HG03342 (cell line): ENCODE measurements at regions not wholly inside any gene's neighbourhood (a gene's known extent, or its start where the extent isn't known, plus 50 kb on each side); places are given as distances from the start of the nearest gene placed in this dataset.
"Not testable (repeated sequence)": the region's sequence is repeated elsewhere in the genome, so short reads cannot be mapped to it uniquely, and the experiment has no call there.

ENCODE experiments used
- ATAC-seq: cut with Tn5 transposase; IDR thresholded peaks from one replicate; pipeline ENCODE4 v1.9.1; 2021; ENCODE audit warnings: mild to moderate bottlenecking, moderate library complexity; ENCODE audit not compliant: unreplicated experiment

- ATAC-seq, result no peak
Measured at GRCh38 chr2:17258861-17259260, 259.4 kb downstream of the RAD51AP2 start.

- peak; percentile 50 for ATAC-seq
Measured at GRCh38 chr2:17257189-17257909, 260.9 kb downstream of the RAD51AP2 start.

- ATAC-seq, result no peak
Measured at GRCh38 chr2:17255071-17255470, 263.2 kb downstream of the RAD51AP2 start.

- ATAC-seq, result no peak
Measured at GRCh38 chr2:17254421-17254820, 263.8 kb downstream of the RAD51AP2 start.

GRCh38 chr2:17252258-17252657 is 266.0 kb downstream of the RAD51AP2 start:
- no peak for ATAC-seq

- no peak for ATAC-seq
Measured at GRCh38 chr2:17251171-17251570, 267.1 kb downstream of the RAD51AP2 start.

GRCh38 chr2:17249249-17249648 is 269.0 kb downstream of the RAD51AP2 start:
- no peak for ATAC-seq

GRCh38 chr2:17245906-17246305 is 272.3 kb downstream of the RAD51AP2 start:
- no peak for ATAC-seq

GRCh38 chr2:17242813-17243485 is 275.3 kb downstream of the RAD51AP2 start:
- no peak for ATAC-seq

GRCh38 chr2:17239550-17239949 is 278.7 kb downstream of the RAD51AP2 start:
- no peak for ATAC-seq

- no peak for ATAC-seq
Measured at GRCh38 chr2:17235167-17235566, 283.1 kb downstream of the RAD51AP2 start.

GRCh38 chr2:17232776-17233556 is 285.3 kb downstream of the RAD51AP2 start:
- no peak for ATAC-seq

GRCh38 chr2:17231394-17231965 is 286.8 kb downstream of the RAD51AP2 start:
- no peak for ATAC-seq

GRCh38 chr2:17229414-17229813 is 288.8 kb downstream of the RAD51AP2 start:
- no peak for ATAC-seq

GRCh38 chr2:17228461-17228860 is 289.8 kb downstream of the RAD51AP2 start:
- ATAC-seq, result no peak

GRCh38 chr2:17227856-17228255 is 290.4 kb downstream of the RAD51AP2 start:
- no peak for ATAC-seq

- no peak for ATAC-seq
Measured at GRCh38 chr2:17226941-17227490, 291.2 kb downstream of the RAD51AP2 start.

- no peak for ATAC-seq
Measured at GRCh38 chr2:17223211-17223610, 295.0 kb downstream of the RAD51AP2 start.

- ATAC-seq, result no peak
Measured at GRCh38 chr2:17208511-17208910, 309.7 kb downstream of the RAD51AP2 start.

GRCh38 chr2:17206771-17207170 is 311.5 kb downstream of the RAD51AP2 start:
- no peak for ATAC-seq

GRCh38 chr2:17204214-17204613 is 314.0 kb downstream of the RAD51AP2 start:
- not testable (repeated sequence) for ATAC-seq
